Lung (tissue), 11 donors: ENCODE measurements at regions not wholly inside any gene's neighbourhood (a gene's known extent, or its start where the extent isn't known, plus 50 kb on each side); places are given as distances from the start of the nearest gene placed in this dataset.

Experiments used
- ATAC-seq: fragments of 200-7000 bp; cut with Tn5 transposase; one replicate; pipeline ENCODE4 v1.9.1; 2020; ENCODE audit warnings: moderate number of reproducible peaks; ENCODE audit not compliant: insufficient read depth, low FRiP score
- DNase-seq, 3 donors: peaks; one replicate each; pipeline ENCODE4 v3.0.0-alpha.2; 2013 to 2017
- H3K27ac ChIP-seq, 2 donors: one replicate each; pipeline ENCODE4 v1.5.1; 2013; ENCODE audit warnings: mild to moderate bottlenecking in 2 of 2, moderate library complexity in 2 of 2, control low read depth in 1 of 2, inconsistent platforms in 1 of 2, low read depth in 1 of 2, low read length in 1 of 2
- H3K27me3 ChIP-seq, 3 donors: one replicate each; pipeline ENCODE4 v1.5.1; 2013; ENCODE audit warnings: low read length in 2 of 3; ENCODE audit not compliant: control insufficient read depth in 3 of 3, insufficient read depth in 3 of 3
- H3K36me3 ChIP-seq, 4 donors: one replicate each; pipeline ENCODE4 v1.5.1; 2013; ENCODE audit warnings: low read length in 4 of 4, mild to moderate bottlenecking in 1 of 4, moderate library complexity in 1 of 4; ENCODE audit not compliant: control insufficient read depth in 4 of 4, insufficient read depth in 4 of 4
- H3K4me1 ChIP-seq, 5 donors: one replicate each; pipeline ENCODE4 v1.5.1; 2013; ENCODE audit warnings: low read length in 5 of 5, mild to moderate bottlenecking in 2 of 5, moderate library complexity in 1 of 5; ENCODE audit not compliant: control insufficient read depth in 5 of 5, insufficient read depth in 5 of 5
- H3K4me3 ChIP-seq: one replicate; pipeline ENCODE4 v1.5.1; 2013; ENCODE audit warnings: mild to moderate bottlenecking, control low read depth, moderate library complexity
- H3K9ac ChIP-seq, 2 donors: one replicate each; pipeline ENCODE4 v1.5.1; 2013; ENCODE audit warnings: low read length in 2 of 2, control low read depth in 1 of 2; ENCODE audit not compliant: insufficient read depth in 1 of 2
- H3K9me3 ChIP-seq, 4 donors: one replicate each; pipeline ENCODE4 v1.5.1; 2013; ENCODE audit warnings: low read length in 3 of 4, mild to moderate bottlenecking in 1 of 4, moderate library complexity in 1 of 4; ENCODE audit not compliant: control insufficient read depth in 4 of 4, insufficient read depth in 3 of 4
- CTCF ChIP-seq: IDR thresholded peaks from 2 replicates; pipeline ENCODE4 v1.5.1; 2012; ENCODE audit warnings: mild to moderate bottlenecking; ENCODE audit errors: control extremely low read depth, extremely low read depth
- WGBS, 2 donors: extraction: QIAGEN DNeasy Blood & Tissue Kit; methylation state at CpG; one replicate each; pipeline ENCODE4 v1.1.7; 2013; 5-methylcytosine and 5-hydroxymethylcytosine counted together
- donor health status: control.
- donor health status: control.
- donor health status: Bipolar disorder and iron deficiency.
- donor health status: healthy.
- donor health status: DM: yes; HTN: yes; CAD: no.

GRCh38 chr15:69898243-69898642 lies 199.5 kb downstream of the TLE3 start:
- DNase-seq, result no peak
- H3K4me1 ChIP-seq, result peaks cover 0 to 9% (median 0%) of the 10 kb centered on the region in 5 donors
- no peak overlapping the region for H3K4me3 ChIP-seq
- H3K36me3 ChIP-seq, result no peaks in the 10 kb centered on the region
- no peaks in the 10 kb centered on the region for H3K9me3 ChIP-seq
- no peak overlapping the region for H3K27ac ChIP-seq
- H3K27me3 ChIP-seq, result peaks cover 0 to 2% (median 0%) of the 10 kb centered on the region in 3 donors
- no peak overlapping the region for H3K9ac ChIP-seq
- ATAC-seq, result no peak
- whole genome bisulfite sequencing, 2 donors, result 93 to 94% methylated on average over 2 of the region's 2 CpGs
- no peak for TF ChIP-seq CTCF

DNA sequence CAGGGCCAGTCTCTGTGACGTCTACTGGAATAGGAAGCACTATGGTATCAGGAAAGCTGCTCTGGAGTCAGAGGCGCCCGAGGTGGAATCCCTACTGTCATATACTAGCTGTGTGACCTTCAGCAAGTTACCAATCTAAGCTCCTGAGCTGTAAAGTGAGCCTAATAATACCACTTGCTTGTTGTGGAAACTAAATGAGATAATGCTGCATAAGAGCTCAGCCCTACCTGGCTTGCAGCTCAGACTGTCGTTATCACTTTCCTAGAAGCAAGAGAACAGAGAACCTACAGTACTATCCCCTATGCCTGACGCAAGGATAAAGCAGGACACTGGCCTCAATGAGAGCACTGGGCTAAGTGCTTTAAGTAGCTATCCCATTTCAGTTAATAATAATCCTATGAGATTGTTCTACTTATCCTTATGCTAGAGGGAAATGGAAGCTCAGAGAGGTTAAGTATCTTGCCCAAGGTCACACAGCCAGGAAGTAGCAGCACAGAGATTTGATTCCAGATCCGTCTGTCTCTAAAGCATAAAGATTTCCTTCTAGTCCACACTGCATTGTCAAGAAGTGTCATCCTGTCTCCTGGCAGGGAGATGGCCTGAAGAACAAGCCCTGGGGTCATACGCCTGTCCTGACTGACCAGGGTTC lies 195.2 kb downstream of the TLE3 start:
- Histone ChIP-seq H3K4me3 (no peak overlapping the region), H3K27ac (no peak overlapping the region), H3K27me3 (no peaks in the 10 kb centered on the region), H3K9me3 (no peaks in the 10 kb centered on the region), H3K4me1 (no peaks in the 10 kb centered on the region), H3K9ac (no peak overlapping the region), H3K36me3 (no peaks in the 10 kb centered on the region)
- whole genome bisulfite sequencing, 2 donors, result 90 to 91% methylated on average over 7 of the region's 7 CpGs
- no peak for TF ChIP-seq CTCF
- DNase-seq, result no peak
- no peak for ATAC-seq

GRCh38 chr15:69903470-69904469 lies 193.9 kb downstream of the TLE3 start:
- DNase-seq (no peak), ATAC-seq (no peak)
- no peak overlapping the region for H3K4me3 ChIP-seq
- 60 to 66% methylated on average over 11 of the region's 11 CpGs for WGBS, 2 donors
- H3K36me3 ChIP-seq, result no peaks in the 10 kb centered on the region
- no peaks in the 10 kb centered on the region for H3K27me3 ChIP-seq
- H3K9ac ChIP-seq, result no peak overlapping the region
- H3K4me1 ChIP-seq, result no peaks in the 10 kb centered on the region
- no peaks in the 10 kb centered on the region for H3K9me3 ChIP-seq
- TF ChIP-seq CTCF, result no peak
- H3K27ac ChIP-seq, result no peak overlapping the region
